UCSD-AML1 (cell line): ENCODE measurements at regions not wholly inside any gene's neighbourhood (a gene's known extent, or its start where the extent isn't known, plus 50 kb on each side); places are given as distances from the start of the nearest gene placed in this dataset.

Source experiments
- DNase-seq: peaks from one replicate; lab custom pipeline; 2025; ENCODE audit not compliant: unreplicated experiment; lab: John Stamatoyannopoulos, UW

DNA sequence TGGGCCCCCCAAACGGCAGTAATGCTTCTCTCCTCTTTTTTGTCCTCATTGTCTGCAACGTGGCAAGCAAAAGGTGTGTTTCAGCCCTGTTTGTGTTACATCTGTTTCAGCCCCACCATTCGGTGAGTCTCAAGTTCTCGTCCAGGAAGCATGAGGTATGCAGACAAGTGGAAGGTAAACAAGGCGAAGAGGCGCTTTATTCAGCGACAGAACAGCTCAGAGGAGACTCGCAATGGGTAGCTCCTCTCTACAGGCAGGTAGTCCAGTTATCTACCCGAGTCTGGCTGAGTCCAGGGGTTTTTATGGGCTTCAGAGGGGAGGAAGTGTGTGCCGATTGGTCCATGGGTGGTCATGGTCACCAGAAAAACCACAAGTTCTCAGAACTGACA, 733.4 kb upstream of the CDH7 start:
- no peak for DNase-seq

DNA sequence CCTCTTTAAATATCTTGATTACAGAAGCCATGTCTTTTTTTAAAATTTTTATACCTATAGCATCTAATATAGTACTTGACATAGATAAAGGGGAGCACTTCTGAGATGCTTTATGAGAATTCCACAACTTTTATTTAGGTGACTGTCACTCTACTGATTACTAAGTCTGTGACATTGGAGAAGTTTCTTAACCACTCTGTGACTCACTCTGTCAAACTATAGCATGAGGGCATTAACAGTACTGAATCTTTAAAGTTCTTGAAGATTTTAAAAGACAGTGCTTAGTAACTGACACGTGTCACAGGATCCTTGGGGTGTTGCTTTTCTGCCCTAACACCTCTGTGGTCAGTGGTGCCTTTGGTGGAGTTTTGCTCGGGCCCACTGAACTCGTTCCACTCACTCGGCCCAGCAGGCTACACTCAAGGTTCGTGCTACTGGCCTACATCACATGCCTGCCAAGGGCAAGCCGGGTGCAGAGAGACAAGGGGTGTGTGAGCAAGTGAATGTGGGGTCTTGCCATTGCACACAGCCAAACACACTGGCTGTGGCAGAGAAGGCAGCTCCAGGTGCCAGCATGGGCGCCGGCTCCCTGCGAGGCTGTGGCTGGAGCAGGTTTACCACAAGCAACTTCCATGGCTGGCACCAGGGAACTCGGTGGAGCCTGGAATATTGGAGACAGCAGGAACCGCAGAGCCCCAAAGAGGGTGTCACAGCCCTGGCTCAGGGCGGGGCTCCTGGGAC, 734.0 kb upstream of the CDH7 start:
- DNase-seq: no peak

DNA sequence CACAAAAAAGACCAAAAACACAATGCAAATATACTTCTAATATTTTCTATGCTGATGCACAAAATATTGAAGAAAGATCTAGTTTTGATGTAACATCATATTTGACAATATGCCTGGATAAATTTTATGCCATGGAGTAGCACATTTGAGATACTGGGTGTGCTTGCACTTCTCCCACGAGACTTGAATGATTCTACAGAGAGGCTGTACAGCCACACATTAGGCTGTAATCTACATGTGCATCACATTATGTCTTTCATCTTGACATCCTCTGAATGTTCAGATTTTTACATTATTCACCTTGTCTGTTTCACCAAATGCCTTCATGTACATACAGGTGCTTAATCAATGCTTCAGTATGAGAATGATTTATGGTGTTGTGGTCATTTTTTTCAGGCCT, 756.4 kb upstream of the CDH7 start:
- no peak for DNase-seq

DNA sequence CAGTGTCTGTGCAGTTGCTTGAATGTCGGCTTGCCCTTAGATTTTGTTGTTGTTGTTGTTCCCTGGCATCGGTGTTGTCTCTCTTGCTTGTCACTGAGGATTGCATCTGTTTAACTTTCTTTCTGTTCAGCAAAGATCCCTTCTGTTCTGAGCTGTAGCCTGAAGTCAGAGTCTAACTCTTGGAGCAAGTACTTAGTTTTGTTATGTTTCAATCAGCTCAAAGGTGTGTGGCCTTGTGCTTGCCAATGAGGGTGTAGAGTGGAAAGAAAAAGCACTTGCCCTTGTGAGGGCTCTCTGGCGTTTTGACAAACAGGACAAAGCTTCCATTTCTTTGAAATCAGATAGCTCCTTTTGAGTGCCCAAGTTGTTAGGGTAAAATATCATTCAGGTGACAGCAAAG, 757.1 kb upstream of the CDH7 start:
- no peak for DNase-seq

DNA sequence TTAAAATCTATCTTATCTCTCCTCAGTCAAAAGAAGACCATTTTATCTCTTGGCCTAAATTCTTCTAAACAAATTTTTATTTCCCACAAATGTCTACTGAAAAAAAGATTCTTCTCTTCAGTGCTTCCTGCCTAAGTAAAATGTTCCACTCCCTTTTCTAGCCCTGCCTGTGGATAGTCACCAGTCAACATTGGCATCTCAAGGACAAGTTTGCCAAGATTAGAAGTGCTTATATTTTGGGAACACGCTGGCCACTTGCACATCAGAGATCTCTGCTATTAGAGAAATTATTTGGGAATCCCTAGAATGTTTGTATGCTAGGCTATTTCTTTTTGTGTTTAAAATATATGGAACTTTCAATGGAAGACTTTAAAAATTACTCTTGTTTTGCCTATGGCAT, 758.2 kb upstream of the CDH7 start:
- no peak for DNase-seq

DNA sequence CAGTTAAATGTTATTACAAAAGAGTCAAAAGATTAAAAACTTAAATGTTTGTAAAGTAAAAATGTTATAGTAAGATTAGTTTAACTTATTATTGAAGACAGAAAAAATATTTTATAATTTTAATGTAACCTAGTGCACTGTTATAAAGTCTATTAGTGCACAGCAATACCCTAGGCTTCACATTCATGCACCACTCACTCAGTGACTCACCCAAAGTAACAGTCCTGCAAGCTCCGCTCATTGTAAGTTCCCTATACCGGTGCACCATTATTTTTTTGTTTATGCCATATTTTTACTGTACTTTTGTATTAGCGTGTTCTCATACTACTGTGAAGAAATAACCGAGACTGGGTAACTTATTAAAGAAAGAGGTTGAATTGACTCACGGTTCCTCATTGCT, 759.7 kb upstream of the CDH7 start:
- DNase-seq: no peak

DNA sequence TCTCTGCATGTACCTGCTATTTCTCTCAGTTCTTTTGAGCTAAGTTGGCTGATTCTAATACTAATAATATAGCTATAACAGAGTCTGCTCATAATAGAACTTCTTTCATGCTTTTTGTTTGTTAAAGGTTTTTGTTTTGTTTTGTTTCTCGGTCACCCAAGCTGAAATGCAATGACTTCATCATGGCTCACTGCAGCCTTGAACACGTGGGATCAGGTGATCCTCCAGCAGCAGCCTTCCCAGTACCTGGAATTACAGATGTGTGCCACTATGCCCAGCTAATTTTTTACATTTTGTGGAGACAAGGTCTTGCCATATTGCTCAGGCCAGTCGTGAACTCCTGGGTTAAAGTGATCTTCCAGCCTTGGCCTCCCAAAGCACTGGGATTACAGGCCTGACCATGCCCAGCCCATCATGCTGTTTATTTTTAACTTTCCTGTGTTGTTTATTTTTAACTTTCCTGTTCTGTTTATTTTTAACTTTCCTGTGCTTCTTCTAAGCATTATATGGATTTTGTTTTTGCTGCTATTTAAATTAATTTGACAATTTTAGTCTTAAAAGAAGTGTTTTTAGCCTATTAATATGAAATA, 763.8 kb upstream of the CDH7 start:
- DNase-seq: no peak

DNA sequence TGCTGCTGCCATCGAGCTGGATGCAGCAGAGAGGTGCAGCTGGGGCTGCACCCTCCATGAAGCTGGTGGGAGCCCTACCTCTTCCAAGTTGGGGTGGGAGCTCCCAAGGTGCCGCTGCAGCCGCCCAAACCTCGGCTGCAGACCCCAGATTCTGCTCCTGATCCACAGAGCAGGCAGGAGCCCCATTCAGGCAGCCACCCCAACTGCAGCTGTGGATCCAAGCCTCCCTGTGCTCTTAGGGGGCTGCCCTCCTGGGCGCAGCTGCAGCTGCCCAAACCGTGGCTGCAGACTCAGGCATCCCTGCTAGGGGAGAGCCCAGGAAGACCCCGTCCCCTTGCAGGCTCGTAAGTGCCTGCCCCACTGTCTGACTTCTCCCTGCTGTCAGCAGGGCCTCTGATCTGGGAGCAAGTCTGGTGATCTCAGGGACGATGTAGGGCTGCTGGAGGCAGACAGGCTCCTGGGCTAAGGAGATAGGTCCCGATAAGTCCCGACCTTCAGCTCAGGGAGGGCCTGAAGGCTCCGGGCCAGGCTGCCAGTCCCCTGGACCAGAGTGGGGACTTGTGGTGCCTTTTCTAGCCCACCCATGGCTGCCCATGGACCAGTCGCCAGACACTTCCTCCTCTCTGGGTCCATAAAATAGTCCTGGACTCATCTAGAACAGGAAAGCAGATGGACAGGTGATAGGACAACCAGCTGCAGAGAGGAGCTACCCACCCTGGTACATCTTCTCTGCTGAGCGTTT, 767.1 kb upstream of the CDH7 start:
- DNase-seq: no peak

DNA sequence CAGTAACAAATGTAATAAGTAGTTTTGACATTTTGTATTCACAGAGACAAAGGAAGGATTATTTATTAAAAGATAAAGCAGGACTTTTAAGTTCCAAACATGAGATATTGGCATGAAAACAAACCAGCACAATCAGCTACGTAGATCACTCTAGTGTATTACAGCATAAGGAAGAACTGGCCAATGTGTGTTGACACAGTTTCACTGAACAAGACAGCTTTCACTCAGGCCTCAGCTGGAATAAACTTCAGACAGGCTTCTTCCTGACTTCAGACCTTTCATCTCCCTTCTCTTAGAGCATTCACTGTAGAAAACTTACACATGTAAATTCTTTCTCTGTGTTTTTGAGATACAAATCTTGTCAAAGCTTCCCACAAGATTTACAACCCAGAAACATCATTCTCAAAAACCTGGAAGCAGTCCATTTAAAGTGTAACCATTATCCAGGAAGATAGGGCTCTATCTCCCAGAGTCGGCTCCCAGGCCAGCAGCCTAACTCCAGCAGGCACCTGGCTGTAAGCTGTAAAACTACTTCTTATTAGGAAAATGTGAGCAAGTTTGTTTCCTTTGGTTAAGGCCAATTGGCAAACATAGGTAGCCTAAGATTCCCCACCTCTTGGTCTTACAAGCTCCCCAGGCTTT, 768.3 kb upstream of the CDH7 start:
- no peak for DNase-seq

DNA sequence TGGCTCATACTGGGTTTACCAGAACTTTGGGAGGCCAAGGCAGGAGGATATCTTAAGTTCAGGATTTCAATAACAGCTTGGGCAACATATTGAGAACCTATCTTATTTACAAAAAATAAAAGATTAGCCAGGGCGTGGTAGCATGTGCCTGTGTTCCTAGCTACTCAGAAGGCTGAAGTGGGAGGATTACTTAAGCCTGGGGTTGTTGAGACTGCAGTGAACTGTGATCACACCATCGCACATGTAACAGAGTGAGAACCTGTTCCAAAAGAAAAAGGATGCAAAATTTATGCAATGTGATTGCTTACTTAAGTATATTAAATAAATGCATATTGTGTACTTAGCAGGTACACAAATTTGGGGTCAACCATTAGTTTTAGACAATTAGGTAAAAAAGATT, 768.9 kb upstream of the CDH7 start:
- DNase-seq: no peak

DNA sequence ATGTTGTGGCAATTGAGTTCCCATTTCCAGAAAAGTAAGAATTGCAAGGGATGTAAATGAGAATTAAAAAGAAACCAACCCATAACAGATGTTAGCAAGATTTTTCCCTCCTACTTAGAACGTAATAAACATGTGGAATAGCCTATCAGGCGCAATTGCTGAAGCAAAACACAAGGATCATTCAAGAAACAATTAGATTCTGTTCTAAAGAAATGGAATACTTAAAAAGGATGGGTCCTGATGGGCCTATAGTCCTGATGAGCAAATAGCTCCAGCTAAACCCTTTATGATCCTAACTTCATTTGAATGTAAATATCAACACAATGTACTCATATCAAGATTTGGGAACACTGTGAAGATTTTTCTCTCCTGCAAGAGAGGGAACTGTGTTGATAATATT, 771.0 kb upstream of the CDH7 start:
- no peak for DNase-seq

DNA sequence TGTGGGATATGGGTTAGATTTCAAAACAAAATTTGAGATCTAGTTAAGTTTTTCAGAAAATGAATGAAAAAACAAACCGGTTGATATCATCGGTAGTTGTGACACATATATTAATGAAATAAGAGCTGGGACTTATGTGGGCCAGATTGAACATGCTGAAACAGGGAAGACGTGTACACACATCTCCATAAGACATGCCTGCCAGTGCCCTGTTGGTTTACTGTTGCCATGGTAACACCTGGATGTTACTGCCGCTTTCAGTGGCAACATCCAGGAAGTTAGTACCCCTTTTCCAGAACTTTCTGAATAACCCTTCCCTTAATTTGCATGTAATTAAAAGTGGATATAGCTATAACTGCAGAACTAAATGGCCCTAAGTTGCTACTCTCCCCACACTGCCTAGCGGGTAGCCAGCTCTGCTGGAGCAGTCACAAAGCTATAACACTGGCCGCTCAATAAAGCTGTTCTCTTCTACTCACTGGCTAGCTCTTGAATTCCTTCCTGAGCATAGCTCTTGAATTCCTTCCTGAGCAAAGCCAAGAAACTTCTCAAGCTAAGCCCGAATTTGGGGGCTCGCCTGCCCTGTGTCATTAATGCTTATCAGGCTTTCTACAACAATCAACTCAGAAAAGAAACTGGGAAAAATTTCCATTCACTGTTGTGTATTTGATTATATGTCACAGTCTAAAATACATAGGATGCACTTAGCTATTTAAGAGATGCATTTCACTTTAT, 776.3 kb upstream of the CDH7 start:
- DNase-seq: no peak

DNA sequence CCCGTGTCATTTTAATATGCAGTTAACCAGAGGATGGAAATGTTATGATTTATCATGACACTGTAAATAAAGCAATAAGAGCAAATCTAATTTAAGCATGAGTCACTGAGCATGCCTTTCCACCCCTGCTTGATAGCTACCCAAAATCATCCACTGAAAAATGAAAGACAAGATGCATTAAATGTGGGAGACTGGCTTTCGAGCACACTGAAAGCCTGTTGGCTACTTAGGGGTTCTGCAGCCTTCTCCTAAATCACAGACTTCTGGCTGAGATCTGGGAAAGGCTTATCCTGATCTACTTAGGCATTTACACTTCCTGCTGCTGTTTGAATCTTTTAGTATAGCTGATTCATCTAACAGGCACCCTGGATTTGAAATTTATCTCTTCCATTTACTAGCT, 778.3 kb upstream of the CDH7 start:
- DNase-seq: no peak

DNA sequence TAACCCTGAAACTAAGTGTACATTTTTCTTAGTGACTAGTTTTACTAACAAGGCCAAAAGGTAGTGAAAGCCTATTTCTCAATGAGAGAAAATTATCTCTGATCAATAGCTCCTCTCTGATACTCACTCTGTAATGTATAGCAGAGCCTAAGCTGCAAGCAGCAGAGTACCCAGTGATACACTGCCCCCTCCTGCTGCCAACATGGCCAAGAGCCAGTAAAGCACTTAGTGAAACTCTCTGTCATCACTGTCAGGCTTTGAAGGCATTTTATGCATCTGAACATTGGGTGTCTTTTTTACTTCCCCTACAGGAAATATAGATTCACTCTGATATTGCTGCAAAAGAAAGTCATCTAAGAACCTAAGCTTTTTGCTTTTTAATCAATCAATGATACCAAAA, 784.1 kb upstream of the CDH7 start:
- DNase-seq: no peak

DNA sequence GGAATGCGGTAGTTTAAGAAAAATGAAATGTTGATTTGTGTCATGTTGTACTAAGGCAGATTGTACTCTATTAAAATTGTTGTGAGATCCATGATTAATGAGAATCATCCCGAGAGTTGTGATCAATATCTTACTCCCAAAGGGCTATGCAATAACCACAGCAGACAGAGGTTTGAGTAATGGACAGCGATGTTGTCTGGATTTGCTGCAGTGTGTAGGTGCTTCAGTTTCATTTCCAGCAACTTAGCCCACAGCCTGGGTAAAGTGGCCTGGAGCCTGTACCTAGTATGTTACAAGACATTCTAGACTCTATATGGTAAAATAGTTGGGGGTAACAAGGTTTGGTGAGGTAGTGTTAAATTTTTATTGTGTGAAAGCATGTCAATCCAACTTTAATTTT, 794.3 kb upstream of the CDH7 start:
- DNase-seq: no peak

DNA sequence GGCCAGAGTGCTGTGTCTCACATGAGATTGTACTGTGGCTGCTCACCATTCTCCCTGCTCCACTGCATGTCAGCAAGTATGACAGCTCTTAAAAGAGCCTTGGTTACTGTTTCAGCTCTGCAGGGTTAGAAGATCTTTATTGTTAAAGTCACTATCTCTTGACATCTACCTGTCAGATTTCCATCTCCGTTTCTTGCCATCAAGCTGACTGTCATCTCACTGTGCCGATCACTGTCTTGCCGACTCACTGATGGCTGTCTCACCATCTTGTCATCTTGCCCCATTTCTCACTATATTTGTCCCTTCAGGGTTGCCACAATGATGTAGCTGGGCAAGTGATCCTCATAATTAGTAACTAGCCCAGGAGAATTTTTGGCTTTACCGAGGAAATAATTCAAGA, 800.9 kb upstream of the CDH7 start:
- no peak for DNase-seq

DNA sequence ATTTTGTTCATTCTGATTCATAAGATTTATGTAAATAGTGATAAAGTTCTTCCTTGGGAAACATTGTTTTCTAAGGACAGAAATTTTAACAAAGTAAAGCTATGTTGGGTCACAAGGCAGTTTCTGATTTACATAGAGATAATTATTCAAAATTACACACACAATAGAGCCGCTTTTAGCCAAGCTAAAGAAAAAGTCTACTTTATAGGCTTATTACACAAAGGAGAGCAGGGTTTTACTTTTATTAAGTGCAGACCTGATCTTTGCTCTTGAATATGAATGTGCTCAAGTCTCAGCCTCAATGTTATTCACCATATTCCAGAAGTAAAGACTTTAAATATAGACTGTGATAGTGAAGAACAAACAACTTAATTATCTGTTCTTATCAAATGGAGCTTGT, 787.8 kb upstream of the LINC00305 start:
- no peak for DNase-seq

DNA sequence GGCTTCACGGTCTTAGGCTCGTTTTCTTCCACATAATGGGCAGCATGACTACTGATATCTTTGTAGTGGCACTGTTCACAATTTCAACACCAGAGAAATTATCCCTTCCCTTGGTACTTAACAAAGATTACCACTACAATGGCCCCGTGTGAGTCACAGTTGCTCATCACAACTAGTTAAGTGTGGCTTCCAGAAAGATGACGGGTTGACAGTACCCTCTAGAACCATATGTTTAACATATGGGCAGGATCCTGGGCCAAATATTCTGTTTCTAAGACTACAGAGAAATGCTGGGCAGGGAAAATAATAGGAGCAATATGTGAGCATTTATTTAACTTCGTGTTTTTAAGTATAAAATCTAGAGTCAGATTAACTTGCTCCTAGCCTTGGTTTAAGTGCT, 780.1 kb upstream of the LINC00305 start:
- no peak for DNase-seq

DNA sequence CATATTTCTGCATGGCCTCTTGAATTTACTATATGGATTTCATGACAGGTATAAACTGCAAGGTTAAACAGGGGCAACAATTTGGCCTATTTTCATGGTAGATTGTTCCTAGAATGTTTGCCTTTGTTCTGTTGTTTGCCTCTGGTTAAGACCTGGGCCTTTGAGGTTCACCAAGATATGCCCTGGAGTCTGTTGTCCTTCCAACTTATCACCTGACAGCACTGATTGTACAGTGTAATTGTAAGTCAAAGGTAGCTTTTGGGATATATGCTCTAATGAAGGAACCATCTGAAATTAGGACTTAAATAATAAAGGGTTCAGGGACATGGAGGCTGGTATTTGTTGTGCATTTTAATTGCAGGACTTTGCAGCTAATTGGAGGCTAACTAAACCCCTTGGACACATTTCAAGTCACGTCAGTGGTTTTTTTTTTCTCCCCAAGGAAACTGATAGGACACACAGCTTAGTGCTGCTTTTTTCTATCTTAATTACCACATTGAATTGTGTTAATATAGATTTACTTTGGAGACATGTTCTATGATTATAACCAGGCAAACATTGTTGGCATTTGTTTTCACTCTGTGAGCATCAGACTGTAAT, 771.2 kb upstream of the LINC00305 start:
- no peak for DNase-seq

DNA sequence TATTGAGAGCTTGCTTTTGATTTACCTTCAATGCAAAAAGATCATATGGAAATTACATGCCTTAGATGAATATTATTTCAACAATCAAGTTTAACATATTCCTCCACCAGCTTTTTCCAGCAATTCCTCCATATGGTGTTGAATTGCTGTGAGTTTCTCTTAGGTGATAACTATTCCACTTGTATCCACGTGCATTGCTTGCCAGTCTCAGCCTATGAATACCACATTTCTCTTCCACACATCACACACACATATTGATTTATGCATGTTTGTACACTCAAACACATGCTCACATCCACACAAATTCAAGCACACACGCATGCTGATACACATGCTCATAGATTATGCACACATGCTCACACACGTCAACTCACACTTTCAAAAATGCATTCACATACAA, 770.0 kb upstream of the LINC00305 start:
- DNase-seq: no peak

DNA sequence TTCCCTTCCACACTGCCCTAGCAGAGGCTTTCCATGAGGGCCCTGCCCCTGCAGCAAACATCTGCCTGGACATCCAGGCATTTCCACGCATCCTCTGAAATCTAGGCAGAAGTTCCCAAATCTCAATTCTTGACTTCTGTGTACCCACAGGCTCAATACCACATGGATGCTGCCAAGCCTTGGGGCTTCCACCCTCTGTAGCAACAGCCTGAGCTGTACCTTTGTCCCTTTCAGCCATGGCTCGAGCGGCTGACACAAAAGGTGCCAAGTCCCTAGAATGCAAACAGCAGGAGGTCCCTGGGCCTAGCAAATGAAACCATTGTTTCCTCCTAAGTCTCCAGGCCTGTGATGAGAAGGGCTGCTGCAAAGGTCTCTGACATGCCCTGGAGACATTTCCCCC, 744.5 kb upstream of the LINC00305 start:
- DNase-seq: no peak
